ENCODE measurements at regions not wholly inside any gene's neighbourhood (a gene's known extent, or its start where the extent isn't known, plus 50 kb on each side); places are given as distances from the start of the nearest gene placed in this dataset.
"Not testable (repeated sequence)": the region's sequence is repeated elsewhere in the genome, so short reads cannot be mapped to it uniquely, and the experiment has no call there.

DNA sequence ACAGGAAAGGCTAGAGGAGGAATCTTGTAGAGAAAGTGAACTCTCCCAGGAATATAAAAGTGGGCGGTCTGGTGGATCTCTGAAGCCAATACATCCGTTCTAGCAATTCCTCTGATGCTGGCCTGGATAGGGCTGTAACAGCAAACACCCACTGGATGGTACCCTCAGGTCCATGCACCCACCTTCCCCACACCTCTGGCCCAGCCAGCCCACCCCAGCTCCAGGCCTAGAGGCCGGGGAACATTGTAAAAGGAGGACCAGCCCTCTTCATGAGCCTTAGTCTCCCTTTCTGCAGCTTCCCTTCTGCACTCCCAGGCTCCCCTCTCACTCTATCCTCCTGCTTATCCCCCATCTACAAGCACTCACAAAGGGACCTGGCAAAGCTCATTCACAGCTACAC is 443.9 kb downstream of the BUD13 start:
- no peak for DNase-seq

DNA sequence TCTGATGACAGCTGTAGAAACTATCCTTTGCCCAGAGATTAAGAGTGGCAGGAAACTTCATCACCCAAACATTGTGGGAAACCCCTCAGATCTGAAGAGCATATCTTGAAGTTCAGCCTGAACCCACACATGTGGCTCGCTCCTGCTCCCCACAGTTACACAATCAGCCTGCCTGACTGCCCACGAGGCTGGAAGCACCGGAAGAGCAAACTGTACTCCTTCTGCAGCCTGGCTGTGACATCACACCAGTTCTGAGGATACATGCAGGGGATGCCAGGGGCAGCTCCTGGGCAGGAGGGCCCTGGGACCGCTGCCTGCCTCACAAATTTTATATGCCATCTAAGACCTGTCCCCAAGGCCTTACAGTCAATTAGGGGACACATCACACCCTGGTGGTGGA is 444.4 kb downstream of the BUD13 start:
- no peak for DNase-seq

DNA sequence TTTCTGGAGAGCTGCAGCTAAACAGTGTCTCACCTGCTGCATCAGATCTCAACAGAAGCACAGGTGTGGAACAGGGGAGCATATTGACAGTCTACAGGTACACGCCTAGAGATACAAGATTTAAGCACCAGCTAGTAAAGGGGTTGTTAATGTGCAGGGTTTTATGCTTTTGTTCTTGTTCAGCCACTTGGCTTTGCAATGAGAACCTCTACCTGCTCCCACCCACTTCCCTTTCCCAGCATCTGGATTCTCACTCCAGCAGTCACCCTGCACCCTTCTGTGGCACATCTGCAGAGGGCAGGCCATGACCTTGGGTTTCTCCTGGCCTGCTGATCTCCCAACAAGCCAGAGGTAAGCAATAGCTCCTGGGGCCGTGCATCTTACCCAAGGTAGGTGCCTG is 446.6 kb downstream of the BUD13 start:
- no peak for DNase-seq

DNA sequence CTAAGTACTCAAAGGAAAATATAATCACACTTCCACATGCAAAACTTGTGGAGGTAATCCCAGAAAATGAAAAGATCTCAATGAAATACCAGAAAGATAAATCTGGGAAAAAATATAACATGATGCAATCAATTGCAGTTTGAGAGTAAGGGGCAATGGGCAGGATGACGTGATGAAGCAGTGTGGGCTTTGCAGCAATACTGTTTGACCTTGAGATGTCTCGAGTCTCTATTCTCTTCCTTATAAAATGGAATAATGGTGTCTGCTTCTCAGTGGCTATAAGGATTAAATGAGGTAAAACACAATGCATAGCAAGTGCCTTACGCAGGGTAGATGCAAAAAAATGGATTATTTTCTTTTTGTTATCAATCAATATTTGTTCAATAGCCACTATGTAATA is 447.5 kb downstream of the BUD13 start:
- DNase-seq = no peak

DNA sequence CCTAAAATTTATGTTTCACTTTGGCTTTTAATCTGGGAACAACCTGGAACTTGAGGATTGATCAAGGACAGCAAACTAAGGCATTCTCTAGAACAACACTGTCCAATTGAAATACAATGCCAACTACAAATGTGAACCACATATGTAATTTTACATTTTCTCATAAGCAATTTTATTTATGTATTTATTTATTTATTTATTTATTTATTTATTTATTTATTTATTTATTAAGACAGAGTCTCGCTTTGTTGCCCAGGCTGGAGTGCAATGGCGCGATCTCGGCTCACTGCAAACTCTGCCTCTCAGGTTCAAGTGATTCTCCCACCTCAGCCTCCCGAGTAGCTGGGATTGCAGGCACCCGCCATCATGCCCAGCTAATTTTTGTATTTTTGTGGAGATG is 448.7 kb downstream of the BUD13 start:
- DNase-seq = not testable (repeated sequence)

DNA sequence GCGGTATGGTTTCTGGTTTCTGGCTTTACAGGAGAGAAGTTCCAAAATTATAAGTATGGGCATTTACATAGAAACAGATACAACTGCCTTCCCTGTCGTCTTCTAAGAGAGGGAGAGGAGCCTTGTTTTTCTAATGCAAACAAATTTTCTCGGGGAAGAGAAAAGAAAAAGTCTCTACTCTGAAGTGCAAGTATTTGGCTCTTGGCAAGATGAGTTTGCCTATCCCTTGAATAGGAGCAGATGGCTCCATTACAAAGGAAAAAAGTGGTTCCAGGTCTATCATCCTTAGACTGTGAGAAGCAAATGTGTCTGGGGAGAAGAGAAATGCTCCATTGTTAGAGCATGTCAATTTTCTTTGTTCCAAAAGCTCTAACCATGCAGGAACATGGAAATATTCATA is 455.6 kb downstream of the BUD13 start:
- no peak for DNase-seq

DNA sequence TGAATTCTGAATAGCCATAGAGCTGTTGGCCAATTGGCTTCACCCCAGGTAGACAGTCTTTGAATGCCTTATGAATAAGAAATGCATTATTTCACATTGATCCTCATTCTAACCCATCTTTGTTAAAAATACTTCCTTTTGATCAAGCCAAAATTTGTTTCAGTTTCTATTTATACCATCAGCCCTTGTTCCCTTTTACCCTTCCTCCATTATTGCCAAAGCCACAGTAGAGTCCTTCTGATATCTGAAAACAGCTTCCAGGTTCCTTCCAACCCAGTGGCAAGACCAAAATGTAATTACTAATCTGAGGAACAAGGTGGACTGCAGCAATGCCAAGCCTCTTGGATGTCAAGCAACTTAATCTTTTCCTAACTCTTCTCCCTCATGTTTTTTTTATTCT is 458.8 kb downstream of the BUD13 start:
- DNase-seq = no peak

DNA sequence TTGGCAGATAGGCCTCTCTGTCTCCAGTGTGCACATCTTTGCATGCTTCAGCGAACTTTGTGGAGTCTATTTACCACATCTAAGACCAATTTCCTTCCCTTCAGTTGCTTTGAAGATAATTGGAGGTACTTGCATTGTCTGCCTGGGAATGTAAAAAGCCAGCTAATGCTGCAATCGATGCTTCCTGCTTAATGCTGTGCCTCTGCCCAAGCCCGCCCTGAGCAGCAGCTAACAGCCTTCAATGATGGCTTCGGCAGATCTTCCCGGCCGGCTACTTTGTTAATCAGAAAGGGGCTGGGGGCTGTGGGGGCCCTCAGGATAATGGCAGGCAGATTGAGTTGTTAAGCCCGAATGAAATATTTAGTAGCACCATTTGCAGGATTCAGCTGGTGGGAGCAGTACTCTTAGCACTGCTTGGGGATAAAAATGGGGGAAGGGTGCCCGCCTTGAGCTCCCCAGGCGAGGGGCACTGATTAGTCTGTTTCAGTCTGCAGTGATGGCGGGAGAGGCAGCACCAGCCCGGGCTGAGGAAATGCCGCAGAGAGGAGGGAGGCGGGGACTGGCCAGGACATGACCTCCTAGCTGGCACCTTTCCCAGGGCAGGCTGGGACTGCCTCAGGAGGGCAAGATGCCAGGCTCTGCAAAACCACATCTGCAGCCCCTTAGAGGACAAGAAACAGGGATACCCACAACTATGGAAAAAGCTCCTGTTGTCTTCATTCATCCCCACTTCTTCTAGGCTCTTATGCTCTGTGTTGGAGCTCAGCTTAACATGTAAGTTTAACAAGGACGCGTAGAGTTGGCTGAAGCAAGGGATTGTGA is 460.0 kb downstream of the BUD13 start:
- no peak for DNase-seq

DNA sequence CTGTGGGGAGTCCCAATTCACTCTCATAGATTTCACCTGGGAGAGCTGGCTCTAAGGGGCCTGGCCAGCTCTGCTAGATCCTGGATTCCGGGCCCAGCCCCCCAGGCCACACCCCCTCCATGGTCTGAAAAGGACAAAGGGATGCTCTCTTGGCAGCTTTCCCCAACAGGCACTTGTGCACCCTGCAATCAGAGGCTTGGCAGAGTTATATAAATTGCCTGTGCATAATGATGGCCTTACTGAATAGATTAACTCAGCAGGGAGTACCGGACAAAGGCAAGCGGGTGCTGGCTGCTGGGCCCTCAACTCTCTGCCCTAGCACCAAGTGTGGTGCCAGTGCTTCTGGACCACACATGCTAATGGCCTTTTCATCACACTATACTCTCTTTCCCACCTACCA is 461.6 kb downstream of the BUD13 start:
- no peak for DNase-seq

DNA sequence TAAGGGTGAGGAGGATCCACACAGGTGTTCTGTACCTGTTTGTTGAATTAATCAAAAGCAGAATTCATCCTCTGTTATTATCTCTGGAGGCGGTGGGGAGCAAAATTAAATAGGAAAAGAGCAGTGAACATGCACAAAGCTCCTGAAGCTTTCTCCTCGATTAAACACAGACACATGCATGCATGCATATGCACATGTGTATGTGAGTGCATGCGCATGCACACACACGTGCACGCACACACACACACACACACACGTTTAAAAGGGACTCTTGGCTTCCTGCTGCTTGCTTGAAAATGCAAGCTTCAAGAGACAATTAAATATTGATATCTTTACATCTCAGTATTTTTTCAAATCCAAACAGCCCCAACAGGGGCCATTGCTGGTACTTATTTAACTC is 462.1 kb downstream of the BUD13 start:
- DNase-seq = no peak

DNA sequence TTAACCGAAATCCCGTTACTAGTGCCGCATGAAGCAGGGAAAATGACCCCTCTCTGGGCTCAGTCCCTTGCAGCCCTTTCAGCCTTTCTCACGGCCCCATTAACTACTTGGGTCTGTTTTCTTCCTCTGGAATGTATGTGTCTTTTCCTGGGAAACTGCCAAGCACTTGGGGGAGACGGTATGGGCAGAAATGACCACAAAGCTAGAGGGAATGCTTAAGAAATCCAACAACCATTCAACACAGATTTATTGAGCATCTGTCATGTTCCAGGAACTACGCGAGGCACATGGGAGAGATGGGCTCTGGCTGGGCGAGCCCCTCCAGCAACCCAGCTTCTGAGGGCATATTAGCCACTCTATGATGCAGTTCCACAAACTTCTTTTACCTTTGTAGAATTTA is 462.6 kb downstream of the BUD13 start:
- no peak for DNase-seq

DNA sequence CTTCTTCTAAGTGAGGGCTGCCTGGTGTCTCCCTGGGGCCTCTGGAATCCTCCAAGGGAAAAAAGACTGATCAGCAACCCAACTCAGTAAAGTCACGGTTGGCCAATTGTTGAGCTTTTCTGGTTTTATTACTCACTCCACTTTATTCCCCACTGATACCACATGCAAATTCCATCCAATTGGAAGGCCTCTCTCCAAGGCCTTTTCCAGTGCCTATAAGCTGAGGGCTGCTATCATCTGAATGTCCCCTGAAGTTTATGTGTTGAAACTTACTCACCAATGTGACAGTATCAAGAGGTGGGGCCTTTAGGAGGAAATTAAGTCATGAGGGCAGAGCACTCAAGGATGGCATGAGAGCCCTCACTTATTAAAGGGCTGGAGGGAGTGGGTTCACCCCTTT is 463.3 kb downstream of the BUD13 start:
- no peak for DNase-seq

DNA sequence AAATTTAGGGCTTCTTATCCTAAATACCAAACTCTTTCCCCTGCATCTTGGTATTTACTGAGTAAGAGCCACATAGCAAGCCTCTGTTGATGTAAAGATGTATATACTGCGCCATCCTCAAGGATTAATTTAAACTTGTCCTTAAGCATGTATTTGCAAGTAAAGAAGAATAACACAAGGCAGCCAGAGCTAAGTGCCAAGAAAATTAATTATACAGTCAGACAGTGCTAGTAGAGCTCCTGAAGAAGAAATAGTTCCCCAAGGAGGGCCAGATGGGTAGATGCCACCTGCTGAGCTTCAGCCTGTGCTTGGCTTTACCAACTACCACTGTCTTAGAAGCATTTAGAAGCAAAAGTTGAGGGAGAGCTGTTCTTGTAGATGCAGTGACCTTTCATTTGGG is 470.0 kb downstream of the BUD13 start:
- DNase-seq = no peak

DNA sequence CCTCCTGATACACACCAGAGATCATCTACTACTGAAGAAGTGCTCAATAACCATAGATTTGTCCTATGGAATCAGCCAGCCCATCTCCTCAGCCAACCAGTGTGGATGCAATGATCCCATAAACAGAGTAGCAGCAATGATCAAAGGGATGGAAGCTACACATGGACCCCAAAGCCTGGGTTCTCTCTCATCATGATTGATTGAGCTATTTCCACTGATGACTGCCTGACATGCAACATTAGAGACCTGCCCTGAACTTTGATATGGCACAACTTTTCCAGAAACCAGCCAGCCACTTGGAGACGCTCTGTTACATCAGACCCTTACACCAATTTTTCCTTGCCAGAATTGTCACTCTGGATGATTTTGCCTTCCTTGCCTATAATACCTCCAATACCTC is 471.6 kb downstream of the BUD13 start:
- DNase-seq = no peak

DNA sequence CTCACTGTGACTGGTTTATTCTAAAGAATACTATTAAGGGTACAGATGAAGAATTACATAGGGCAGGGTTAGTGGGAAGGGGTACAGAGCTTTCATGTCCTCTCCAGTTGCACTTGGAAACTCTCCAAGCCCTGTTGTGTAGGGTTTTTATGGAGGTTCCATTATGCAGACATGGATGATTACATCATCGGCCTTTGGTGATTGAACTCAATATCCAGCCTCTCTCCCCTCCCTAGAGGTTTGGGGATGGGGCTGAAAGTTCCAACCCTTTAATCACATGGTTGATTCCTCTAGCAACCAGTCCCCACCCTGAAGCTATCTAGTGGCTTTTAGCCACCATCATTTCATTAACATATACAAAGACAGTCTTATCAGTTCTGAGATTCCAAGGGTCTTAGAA is 472.6 kb downstream of the BUD13 start:
- DNase-seq = no peak

DNA sequence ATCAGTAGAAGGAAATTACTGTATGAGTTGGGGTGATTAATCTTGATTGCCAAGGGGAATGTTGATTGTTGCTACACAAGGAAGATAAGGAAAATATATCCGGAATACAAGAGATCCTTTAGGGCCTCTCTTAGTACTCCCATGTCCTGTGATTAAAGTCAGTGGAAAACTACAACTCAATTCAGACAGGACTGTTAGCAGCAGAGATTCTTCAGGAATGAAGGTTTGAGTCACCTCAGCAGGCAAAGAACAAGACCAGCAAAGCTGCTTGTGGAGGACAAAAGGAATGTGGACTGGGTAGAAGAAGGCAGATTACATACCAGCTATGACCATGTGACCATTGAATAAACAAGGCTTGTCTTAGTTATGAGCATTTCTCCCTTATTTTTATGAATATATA is 478.2 kb downstream of the BUD13 start:
- no peak for DNase-seq

DNA sequence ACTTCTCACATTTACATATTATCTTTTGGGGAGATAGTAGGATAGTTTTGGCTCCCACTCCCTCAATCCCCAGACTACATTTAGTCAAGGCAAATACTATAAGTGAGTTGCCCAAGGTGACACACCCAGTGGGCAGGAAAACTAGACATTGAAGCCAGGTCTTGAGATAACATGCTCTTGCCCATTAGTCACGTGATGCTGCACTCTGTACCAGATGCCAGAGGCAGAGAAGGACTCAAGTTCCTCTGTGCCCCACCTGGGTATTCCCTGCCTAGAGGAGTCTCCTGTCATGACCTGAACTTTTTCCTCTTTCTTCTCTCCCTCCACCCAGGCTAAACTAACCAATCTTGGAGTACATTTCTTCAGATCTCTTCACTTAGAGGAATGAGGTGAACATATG is 484.9 kb downstream of the BUD13 start:
- no peak for DNase-seq

DNA sequence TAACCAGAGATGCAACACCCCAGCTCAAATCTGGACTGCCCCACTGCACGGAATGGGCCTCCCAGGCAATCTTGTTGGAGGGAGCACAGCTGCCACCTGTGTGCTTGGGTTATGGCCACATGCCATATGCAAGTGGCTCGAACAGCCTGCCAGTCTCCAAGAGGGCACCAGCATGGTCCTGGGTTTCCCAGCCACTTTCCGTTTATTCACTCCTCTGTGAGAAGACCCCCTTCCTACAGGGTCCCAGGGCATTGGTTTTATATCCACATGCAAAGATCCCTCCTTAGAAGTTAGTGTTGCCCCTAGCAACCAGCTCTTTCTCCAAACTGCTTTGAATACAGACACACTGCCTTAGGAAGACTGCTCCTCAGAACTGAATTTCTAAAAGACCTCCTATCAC is 487.8 kb downstream of the BUD13 start:
- no peak for DNase-seq

DNA sequence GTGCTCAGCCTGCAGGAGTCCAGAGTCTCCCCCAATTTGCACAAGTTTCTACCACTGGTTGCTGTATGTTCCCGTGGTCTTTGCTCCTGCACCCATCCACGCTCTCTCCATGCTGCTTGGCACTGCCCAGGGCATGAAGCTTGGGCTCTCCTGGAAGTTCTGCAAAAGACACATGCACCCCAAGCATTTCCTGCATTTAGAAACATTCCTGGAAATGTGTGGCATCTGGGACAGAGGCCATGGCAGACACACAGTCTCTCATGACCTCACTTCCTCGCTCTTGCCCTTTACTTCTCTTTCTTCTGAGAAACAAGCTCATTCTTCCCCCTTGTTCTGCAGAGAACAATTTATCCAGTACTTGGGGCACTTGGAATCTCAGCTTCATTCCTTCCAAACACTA is 489.5 kb downstream of the BUD13 start:
- DNase-seq = no peak

DNA sequence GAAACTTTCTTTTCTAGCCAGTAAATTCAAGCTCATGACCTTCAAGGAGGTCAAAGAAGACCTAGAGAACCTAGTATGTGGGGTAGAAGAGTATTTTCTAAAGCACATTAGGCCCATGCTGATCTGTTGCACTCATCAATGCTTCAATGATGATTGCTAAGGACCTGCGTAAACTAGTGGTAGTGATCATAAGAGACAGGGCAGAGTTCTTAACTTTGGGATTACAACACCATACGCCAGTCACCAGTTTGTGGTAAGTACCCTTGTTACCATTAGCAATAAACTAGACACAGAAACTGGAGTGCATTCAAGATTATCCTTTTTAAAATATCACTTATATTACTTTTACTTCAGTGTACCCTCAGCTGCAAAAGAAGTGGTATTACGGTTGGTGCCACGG is 490.3 kb downstream of the BUD13 start:
- no peak for DNase-seq

DNA sequence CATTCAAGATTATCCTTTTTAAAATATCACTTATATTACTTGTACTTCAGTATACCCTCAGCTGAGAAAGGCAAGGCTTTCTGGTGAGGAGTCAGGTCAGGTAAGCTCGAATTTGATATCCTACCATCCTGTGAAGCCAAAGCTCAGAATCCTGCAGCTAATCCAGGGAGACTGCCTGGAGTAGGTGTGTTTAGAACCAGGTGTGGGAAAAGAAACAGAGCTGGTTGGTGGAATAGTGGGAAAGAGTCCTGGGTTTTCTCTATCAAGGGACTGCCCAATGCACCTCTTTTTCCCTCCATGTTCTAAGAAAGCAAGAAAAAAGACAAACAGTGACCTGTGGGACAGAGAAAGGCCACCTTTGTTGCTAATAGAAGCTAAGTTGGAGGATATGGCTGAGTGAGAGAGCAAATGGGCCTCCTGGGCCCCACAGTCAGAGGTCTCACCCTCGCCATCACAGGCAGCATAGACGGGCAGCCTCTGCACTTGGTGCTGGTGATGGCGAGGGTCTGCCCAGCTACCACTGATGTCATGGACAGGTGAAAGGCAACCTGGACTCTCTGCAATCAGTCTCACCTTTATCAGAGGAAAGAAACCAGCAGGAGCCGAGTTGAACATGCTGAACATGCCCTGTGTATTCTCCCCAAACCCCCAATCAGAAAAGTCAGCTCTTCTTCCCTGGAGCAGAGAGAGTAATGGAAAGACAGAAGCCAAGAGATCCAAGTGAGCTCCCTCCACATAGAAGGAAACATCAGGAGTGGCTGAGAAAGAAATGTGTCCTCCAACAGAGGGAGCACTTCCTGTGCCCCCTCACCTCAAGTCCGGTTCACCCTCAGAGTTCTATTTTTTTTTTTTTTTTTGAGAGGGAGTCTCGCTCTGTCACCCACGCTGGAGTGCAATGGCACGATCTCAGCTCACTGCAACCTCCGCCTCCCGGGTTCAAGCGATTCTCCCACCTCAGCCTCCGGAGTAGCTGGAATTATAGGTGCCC is 491.3 kb downstream of the BUD13 start:
- DNase-seq = no peak

DNA sequence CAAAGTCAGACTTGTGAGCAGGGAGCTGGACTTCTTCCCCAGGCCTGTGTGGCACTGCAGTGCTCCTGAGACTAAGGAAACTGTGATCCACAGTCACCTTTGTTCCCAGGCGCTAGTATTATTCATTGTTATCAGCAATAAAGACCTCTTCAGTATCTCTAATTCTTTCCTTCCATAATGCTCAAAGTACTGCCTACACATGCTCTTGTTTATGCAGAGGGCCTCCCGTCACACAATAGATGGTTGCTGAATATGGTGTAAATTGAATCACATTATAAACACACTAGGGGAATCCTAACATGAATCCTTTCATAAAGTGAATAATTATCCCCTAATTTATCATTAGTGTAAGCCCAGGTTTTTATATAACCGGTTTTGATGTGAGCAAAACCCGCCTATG is 493.3 kb downstream of the BUD13 start:
- no peak for DNase-seq

DNA sequence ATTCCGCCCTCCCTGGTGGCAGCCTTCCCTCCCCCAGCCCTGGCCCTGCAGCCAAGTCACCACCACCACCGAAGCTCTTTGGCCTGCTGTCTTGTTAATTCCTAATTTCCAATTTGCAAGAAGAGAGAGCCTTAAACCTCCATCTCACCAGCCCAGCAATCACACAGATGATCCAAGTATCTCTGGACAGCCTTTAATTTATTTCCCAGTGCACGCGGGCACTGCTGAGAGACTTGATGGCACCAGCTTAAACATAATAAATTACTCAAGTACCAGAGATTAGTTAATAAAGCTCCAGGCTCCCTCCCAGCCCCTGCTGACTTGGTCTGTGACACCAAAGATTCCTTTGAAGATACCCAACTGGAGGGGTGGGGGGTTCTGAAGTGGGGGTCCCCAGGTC is 494.7 kb downstream of the BUD13 start:
- no peak for DNase-seq

Measured in activated CD4-positive, alpha-beta T cell treated with anti-CD3 and anti-CD28 coated beads, Interleukin-2, amount 50 U/mL, for 4 hours (primary cell).